NT2/D1 (cell line): ENCODE measurements at regions not wholly inside any gene's neighbourhood (a gene's known extent, or its start where the extent isn't known, plus 50 kb on each side); places are given as distances from the start of the nearest gene placed in this dataset.

ENCODE experiments used
- SUZ12 ChIP-seq: IDR thresholded peaks from 2 replicates; pipeline ENCODE4 v1.6.1; 2011; ENCODE audit not compliant: insufficient read length, insufficient read depth; ENCODE audit errors: extremely low read depth
- YY1 ChIP-seq: IDR thresholded peaks from 2 replicates; pipeline ENCODE4 v1.6.1; 2011; ENCODE audit not compliant: insufficient read length, insufficient read depth

DNA sequence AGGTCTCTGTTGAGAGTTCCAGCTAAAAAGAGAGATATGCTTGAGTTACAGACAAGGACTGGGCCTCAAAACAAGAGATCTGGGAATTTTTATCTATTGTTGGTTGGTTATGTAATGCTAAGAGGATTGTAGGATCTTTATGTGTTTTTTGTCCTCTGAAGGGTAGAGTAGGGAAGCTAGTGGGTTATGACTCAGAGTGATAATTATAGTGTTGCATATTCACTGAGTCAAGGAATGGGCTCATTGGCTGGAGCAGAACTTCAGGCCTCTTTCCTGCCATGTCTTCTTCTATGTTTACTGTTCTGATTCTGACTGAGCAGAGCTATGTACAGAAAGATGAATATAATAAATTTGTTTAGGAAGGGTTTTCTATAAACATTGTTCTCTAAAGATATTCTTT is 66.1 kb upstream of the NOX3 start:
- TF ChIP-seq SUZ12 (no peak), YY1 (no peak)
